ENCODE measurements at regions not wholly inside any gene's neighbourhood (a gene's known extent, or its start where the extent isn't known, plus 50 kb on each side); places are given as distances from the start of the nearest gene placed in this dataset.

DNA sequence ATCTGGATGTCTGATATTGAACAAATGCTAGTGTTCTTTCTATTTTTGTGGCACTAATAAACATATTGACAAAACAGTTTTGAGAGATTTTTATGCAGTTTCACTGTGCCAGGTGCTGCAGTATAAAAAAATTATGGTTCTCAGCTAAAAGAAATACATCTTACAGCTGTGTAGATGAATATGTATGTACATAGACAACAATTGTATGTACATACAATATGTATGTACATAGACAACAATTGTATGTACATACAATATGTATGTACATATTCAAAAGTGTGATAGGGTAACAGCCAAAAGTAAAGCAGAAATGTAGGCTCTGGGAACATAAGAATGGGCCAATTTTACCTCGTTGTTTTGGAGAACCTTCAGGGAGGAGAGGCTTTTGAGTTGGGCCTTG, 390.0 kb upstream of the RPS6KA3 start:
- H3K27ac ChIP-seq: no peak overlapping the region
- H3K4me3 ChIP-seq: no peak overlapping the region
- no peaks in the 10 kb centered on the region for H3K9me3 ChIP-seq
- H3K4me1 ChIP-seq: no peaks in the 10 kb centered on the region
- no peak for DNase-seq (ENCODE audit: extremely low spot score in 2 of 2)
- H3K36me3 ChIP-seq: no peaks in the 10 kb centered on the region
- no peak for TF ChIP-seq POLR2A (IDR thresholded peaks at IDR 0.05)
- TF ChIP-seq CTCF (IDR thresholded peaks at IDR 0.05): no peak
- no peak for TF ChIP-seq POLR2AphosphoS5 (IDR thresholded peaks at IDR 0.05; ENCODE audit: insufficient read depth in 1 of 2, low read depth in 1 of 2)
- intact Hi-C loops (cut with DNase I): no loop called here
- no peaks in the 10 kb centered on the region for H3K27me3 ChIP-seq

- Histone ChIP-seq H3K36me3 (no peaks in the 10 kb centered on the region), H3K27me3 (no peaks in the 10 kb centered on the region), H3K4me3 (no peak overlapping the region), H3K9me3 (no peaks in the 10 kb centered on the region), H3K27ac (no peak overlapping the region), H3K4me1 (no peaks in the 10 kb centered on the region)
- intact Hi-C loops (cut with DNase I): no loop called here
- DNase-seq (ENCODE audit: extremely low spot score in 2 of 2): no peak
- TF ChIP-seq CTCF (IDR thresholded peaks at IDR 0.05) (no peak), POLR2A (IDR thresholded peaks at IDR 0.05) (no peak), POLR2AphosphoS5 (IDR thresholded peaks at IDR 0.05; ENCODE audit: insufficient read depth in 1 of 2, low read depth in 1 of 2) (no peak)
Observed at GRCh38 chrX:20654596-20655106, 387.9 kb upstream of the RPS6KA3 start.

DNA sequence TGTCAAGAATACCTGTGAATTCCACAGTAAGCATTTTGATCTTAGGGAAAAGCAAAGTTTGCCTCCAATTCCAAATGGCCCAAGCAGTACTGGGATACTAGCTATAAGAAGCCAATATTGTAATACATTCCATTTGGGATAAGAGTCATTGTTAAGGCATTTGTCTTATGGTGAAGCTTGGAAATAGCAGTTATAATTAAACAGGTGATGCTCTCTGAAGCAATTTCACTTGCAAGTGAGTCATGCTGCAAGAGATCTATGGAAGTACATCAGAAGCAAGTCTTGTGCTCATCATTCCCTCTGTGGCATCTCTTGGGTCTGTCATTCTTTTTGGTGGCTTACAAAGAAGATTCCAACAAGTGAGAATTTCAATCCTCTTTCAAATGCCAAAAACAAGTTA, 386.4 kb upstream of the RPS6KA3 start:
- no peak for DNase-seq (ENCODE audit: extremely low spot score in 2 of 2)
- Histone ChIP-seq H3K9me3 (no peaks in the 10 kb centered on the region), H3K4me1 (no peaks in the 10 kb centered on the region), H3K4me3 (no peak overlapping the region), H3K36me3 (no peaks in the 10 kb centered on the region), H3K27ac (no peak overlapping the region), H3K27me3 (no peaks in the 10 kb centered on the region)
- no peak for TF ChIP-seq POLR2AphosphoS5 (IDR thresholded peaks at IDR 0.05; ENCODE audit: insufficient read depth in 1 of 2, low read depth in 1 of 2)
- TF ChIP-seq CTCF (IDR thresholded peaks at IDR 0.05): no peak
- intact Hi-C loops (cut with DNase I): no loop called here

- no peak overlapping the region for H3K4me3 ChIP-seq
- no peak overlapping the region for H3K27ac ChIP-seq
- intact Hi-C loops (cut with DNase I): no loop called here
Observed at GRCh38 chrX:20641954-20642353, 375.2 kb upstream of the RPS6KA3 start.

DNA sequence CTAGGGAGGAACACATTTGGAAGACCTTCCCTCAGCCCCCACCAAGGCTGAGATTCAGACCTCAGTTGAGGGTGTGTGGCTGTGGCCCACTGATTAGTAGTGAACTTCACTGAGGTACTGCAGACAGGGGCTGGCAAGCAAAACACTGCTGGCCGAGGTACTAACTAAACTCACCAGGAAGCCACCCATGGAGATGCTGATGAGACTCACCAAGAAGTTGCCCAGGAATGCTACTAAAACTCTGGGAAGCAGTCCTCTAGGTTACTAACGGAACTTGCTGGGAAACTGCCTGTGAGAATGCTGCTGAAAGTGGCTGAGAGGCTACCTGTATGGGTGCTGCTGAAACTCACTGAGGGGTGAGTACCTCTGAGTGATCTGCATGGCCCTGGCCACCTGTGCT, 372.4 kb upstream of the RPS6KA3 start:
- DNase-seq (ENCODE audit: extremely low spot score in 2 of 2): no peak
- no peak overlapping the region for H3K27ac ChIP-seq
- H3K9me3 ChIP-seq: no peaks in the 10 kb centered on the region
- intact Hi-C loops (cut with DNase I): no loop called here
- H3K27me3 ChIP-seq: no peaks in the 10 kb centered on the region
- no peaks in the 10 kb centered on the region for H3K36me3 ChIP-seq
- TF ChIP-seq POLR2AphosphoS5 (IDR thresholded peaks at IDR 0.05; ENCODE audit: insufficient read depth in 1 of 2, low read depth in 1 of 2): no peak
- TF ChIP-seq POLR2A (IDR thresholded peaks at IDR 0.05): no peak
- TF ChIP-seq CTCF (IDR thresholded peaks at IDR 0.05): no peak
- H3K4me3 ChIP-seq: no peak overlapping the region
- no peaks in the 10 kb centered on the region for H3K4me1 ChIP-seq

More at GRCh38 chrX:20641954-20642353, 375.2 kb upstream of the RPS6KA3 start:
- no peaks in the 10 kb centered on the region for H3K27me3 ChIP-seq
- H3K36me3 ChIP-seq: no peaks in the 10 kb centered on the region
- TF ChIP-seq POLR2AphosphoS5 (IDR thresholded peaks at IDR 0.05; ENCODE audit: insufficient read depth in 1 of 2, low read depth in 1 of 2) (no peak), CTCF (IDR thresholded peaks at IDR 0.05) (no peak), POLR2A (IDR thresholded peaks at IDR 0.05) (no peak)
- DNase-seq (ENCODE audit: extremely low spot score in 2 of 2): no peak
- no peaks in the 10 kb centered on the region for H3K4me1 ChIP-seq
- H3K9me3 ChIP-seq: no peaks in the 10 kb centered on the region
